Thymus (tissue), 11 donors: ENCODE measurements at regions not wholly inside any gene's neighbourhood (a gene's known extent, or its start where the extent isn't known, plus 50 kb on each side); places are given as distances from the start of the nearest gene placed in this dataset.

Experiments used
- DNase-seq, 9 donors: peaks; one replicate each; pipeline ENCODE4 v3.0.0-alpha.2; 2013; ENCODE audit warnings: low spot score in 9 of 9, low read depth in 6 of 9, missing footprints in 1 of 9
- H3K27ac ChIP-seq, 2 donors: one replicate each; pipeline ENCODE4 v1.5.1; 2013; ENCODE audit warnings: control low read depth in 1 of 2, low read depth in 1 of 2, low read length in 1 of 2, mild to moderate bottlenecking in 1 of 2, moderate library complexity in 1 of 2
- H3K27me3 ChIP-seq, 2 donors: one replicate each; pipeline ENCODE4 v1.5.1; 2013; ENCODE audit warnings: low read length in 1 of 2; ENCODE audit not compliant: control insufficient read depth in 2 of 2, insufficient read depth in 1 of 2
- H3K36me3 ChIP-seq, 2 donors: one replicate each; pipeline ENCODE4 v1.5.1; 2013; ENCODE audit warnings: low read length in 1 of 2, mild to moderate bottlenecking in 1 of 2, moderate library complexity in 1 of 2; ENCODE audit not compliant: control insufficient read depth in 2 of 2, insufficient read depth in 2 of 2
- H3K4me1 ChIP-seq, 2 donors: one replicate each; pipeline ENCODE4 v1.5.1; 2013; ENCODE audit warnings: low read length in 2 of 2; ENCODE audit not compliant: control insufficient read depth in 2 of 2, insufficient read depth in 2 of 2
- H3K4me3 ChIP-seq, 2 donors: one replicate each; pipeline ENCODE4 v1.5.1; 2013; ENCODE audit warnings: low read length in 2 of 2, control low read depth in 1 of 2, mild to moderate bottlenecking in 1 of 2
- H3K9me3 ChIP-seq, 2 donors: one replicate each; pipeline ENCODE4 v1.5.1; 2013; ENCODE audit warnings: low read length in 1 of 2, mild to moderate bottlenecking in 1 of 2; ENCODE audit not compliant: control insufficient read depth in 2 of 2, insufficient read depth in 1 of 2
- WGBS: extraction: QIAGEN DNeasy Blood & Tissue Kit; methylation state at CpG from one replicate; pipeline ENCODE4 v1.1.7; 2013; 5-methylcytosine and 5-hydroxymethylcytosine counted together
- donor health status: healthy.

- Histone ChIP-seq H3K9me3 (no peaks in the 10 kb centered on the region), H3K27me3 (no peaks in the 10 kb centered on the region), H3K4me1 (no peaks in the 10 kb centered on the region), H3K4me3 (no peak overlapping the region), H3K27ac (no peak overlapping the region), H3K36me3 (no peaks in the 10 kb centered on the region)
- WGBS = 92% methylated on average over 2 of the region's 2 CpGs
- DNase-seq = no peak
Observed at GRCh38 chr12:83361475-83361874, 674.8 kb downstream of the TMTC2 start.

GRCh38 chr12:83361071-83361470 lies 674.4 kb downstream of the TMTC2 start:
- H3K36me3 ChIP-seq = no peaks in the 10 kb centered on the region
- H3K27ac ChIP-seq = no peak overlapping the region
- H3K4me1 ChIP-seq = no peaks in the 10 kb centered on the region
- no peak overlapping the region for H3K4me3 ChIP-seq
- DNase-seq = no peak
- no peaks in the 10 kb centered on the region for H3K9me3 ChIP-seq
- H3K27me3 ChIP-seq = no peaks in the 10 kb centered on the region

GRCh38 chr12:83349907-83350611 lies 663.4 kb downstream of the TMTC2 start:
- no peaks in the 10 kb centered on the region for H3K36me3 ChIP-seq
- DNase-seq = no peak
- no peak overlapping the region for H3K4me3 ChIP-seq
- H3K4me1 ChIP-seq = no peaks in the 10 kb centered on the region
- WGBS = 78% methylated on average over 4 of the region's 4 CpGs
- H3K27ac ChIP-seq = no peak overlapping the region
- no peaks in the 10 kb centered on the region for H3K27me3 ChIP-seq
- no peaks in the 10 kb centered on the region for H3K9me3 ChIP-seq

- no peaks in the 10 kb centered on the region for H3K27me3 ChIP-seq
- H3K27ac ChIP-seq = no peak overlapping the region
- no peaks in the 10 kb centered on the region for H3K4me1 ChIP-seq
- no peak overlapping the region for H3K4me3 ChIP-seq
- H3K9me3 ChIP-seq = peaks cover 0 to 2% of the 10 kb centered on the region in 2 donors
- no peaks in the 10 kb centered on the region for H3K36me3 ChIP-seq
- no peak for DNase-seq
Observed at GRCh38 chr12:83346333-83346732, 659.6 kb downstream of the TMTC2 start.

- DNase-seq = no peak
- H3K27me3 ChIP-seq = no peaks in the 10 kb centered on the region
- no peak overlapping the region for H3K4me3 ChIP-seq
- H3K36me3 ChIP-seq = no peaks in the 10 kb centered on the region
- H3K27ac ChIP-seq = no peak overlapping the region
- peaks cover 0 to 13% of the 10 kb centered on the region in 2 donors for H3K9me3 ChIP-seq
- no peaks in the 10 kb centered on the region for H3K4me1 ChIP-seq
Observed at GRCh38 chr12:83343767-83344166, 657.1 kb downstream of the TMTC2 start.

- no peak overlapping the region for H3K27ac ChIP-seq
- no peaks in the 10 kb centered on the region for H3K27me3 ChIP-seq
- H3K36me3 ChIP-seq = no peaks in the 10 kb centered on the region
- H3K4me3 ChIP-seq = no peak overlapping the region
- WGBS = 89% methylated on average over 2 of the region's 2 CpGs
- no peak for DNase-seq
- H3K4me1 ChIP-seq = no peaks in the 10 kb centered on the region
- H3K9me3 ChIP-seq = peaks cover 0 to 16% of the 10 kb centered on the region in 2 donors
Observed at GRCh38 chr12:83335748-83336147, 649.0 kb downstream of the TMTC2 start.

- H3K4me1 ChIP-seq = no peaks in the 10 kb centered on the region
- H3K27ac ChIP-seq = no peak overlapping the region
- no peak overlapping the region for H3K4me3 ChIP-seq
- H3K27me3 ChIP-seq = no peaks in the 10 kb centered on the region
- no peaks in the 10 kb centered on the region for H3K36me3 ChIP-seq
- DNase-seq = no peak
- no peaks in the 10 kb centered on the region for H3K9me3 ChIP-seq
Observed at GRCh38 chr12:83326666-83327065, 640.0 kb downstream of the TMTC2 start.

- Histone ChIP-seq H3K9me3 (no peaks in the 10 kb centered on the region), H3K36me3 (no peaks in the 10 kb centered on the region), H3K27ac (no peak overlapping the region), H3K4me3 (no peak overlapping the region), H3K27me3 (no peaks in the 10 kb centered on the region), H3K4me1 (no peaks in the 10 kb centered on the region)
- DNase-seq = no peak
- WGBS = 0% methylated on average over 1 of the region's 1 CpG
Observed at GRCh38 chr12:83323866-83324265, 637.2 kb downstream of the TMTC2 start.

GRCh38 chr12:83322809-83323208 lies 636.1 kb downstream of the TMTC2 start:
- Histone ChIP-seq H3K36me3 (no peaks in the 10 kb centered on the region), H3K27ac (no peak overlapping the region), H3K27me3 (no peaks in the 10 kb centered on the region), H3K4me3 (no peak overlapping the region), H3K4me1 (no peaks in the 10 kb centered on the region), H3K9me3 (no peaks in the 10 kb centered on the region)
- 91% methylated on average over 2 of the region's 2 CpGs for WGBS
- no peak for DNase-seq

GRCh38 chr12:83321971-83322370 lies 635.3 kb downstream of the TMTC2 start:
- no peak overlapping the region for H3K4me3 ChIP-seq
- no peaks in the 10 kb centered on the region for H3K27me3 ChIP-seq
- no peak overlapping the region for H3K27ac ChIP-seq
- no peaks in the 10 kb centered on the region for H3K36me3 ChIP-seq
- WGBS = 85% methylated on average over 2 of the region's 2 CpGs
- no peaks in the 10 kb centered on the region for H3K4me1 ChIP-seq
- no peak for DNase-seq
- no peaks in the 10 kb centered on the region for H3K9me3 ChIP-seq
